ENCODE measurements at regions not wholly inside any gene's neighbourhood (a gene's known extent, or its start where the extent isn't known, plus 50 kb on each side); places are given as distances from the start of the nearest gene placed in this dataset.

GRCh38 chr11:95711162-95711944, 78.2 kb downstream of the FAM76B start:
- H3K4me3 ChIP-seq (ENCODE audit: low read length in 3 of 3) = no peak overlapping the region
- no peaks in the 10 kb centered on the region for H3K4me1 ChIP-seq (ENCODE audit: control insufficient read depth in 2 of 3, insufficient read depth in 2 of 3, low read depth in 1 of 3, low read length in 3 of 3)
- no peak overlapping the region for H3K9ac ChIP-seq (ENCODE audit: low read length in 3 of 3)
- no peaks in the 10 kb centered on the region for H3K36me3 ChIP-seq (ENCODE audit: control insufficient read depth in 2 of 3, insufficient read depth in 3 of 3, low read length in 3 of 3)
- DNase-seq (peak in 1 of 5 donors; percentile 46), FAIRE-seq (no peak)
- no peaks in the 10 kb centered on the region for H3K9me3 ChIP-seq (ENCODE audit: control insufficient read depth in 2 of 3, insufficient read depth in 1 of 3, low read length in 3 of 3)
- TF ChIP-seq CTCF (IDR thresholded peaks at IDR 0.05; ENCODE audit: borderline replicate concordance, extremely low read depth, insufficient read depth) = no peak
- no peaks in the 10 kb centered on the region for H3K27me3 ChIP-seq (ENCODE audit: control insufficient read depth, insufficient read depth, low read length)
- H3K27ac ChIP-seq (ENCODE audit: low read depth in 2 of 2, low read length in 2 of 2) = no peak overlapping the region
- intact Hi-C loops (cut with DNase I) = no loop called here

DNA sequence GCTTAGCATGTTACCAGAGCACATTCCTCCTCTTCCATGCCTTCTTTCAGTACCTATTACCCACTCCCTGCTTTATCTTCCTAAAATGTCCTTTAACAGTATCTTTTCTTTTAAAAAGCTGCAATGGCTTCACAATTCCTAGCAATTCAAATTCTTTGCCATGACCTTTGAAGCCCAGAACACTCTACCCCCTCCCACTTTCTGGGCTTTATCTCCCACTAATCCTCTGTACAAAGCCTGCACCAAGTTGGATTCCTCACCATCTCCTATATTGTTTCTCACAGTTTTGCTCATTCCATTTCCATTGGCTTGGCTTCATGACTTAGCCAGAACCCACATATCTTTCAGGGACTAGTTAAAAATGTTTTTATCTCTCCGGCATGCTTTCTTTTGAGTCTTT, 80.9 kb downstream of the FAM76B start:
- Histone ChIP-seq H3K9ac (ENCODE audit: low read length in 3 of 3) (no peak overlapping the region), H3K27ac (ENCODE audit: low read depth in 2 of 2, low read length in 2 of 2) (no peak overlapping the region), H3K36me3 (ENCODE audit: control insufficient read depth in 2 of 3, insufficient read depth in 3 of 3, low read length in 3 of 3) (no peaks in the 10 kb centered on the region), H3K27me3 (ENCODE audit: control insufficient read depth, insufficient read depth, low read length) (no peaks in the 10 kb centered on the region), H3K4me1 (ENCODE audit: control insufficient read depth in 2 of 3, insufficient read depth in 2 of 3, low read depth in 1 of 3, low read length in 3 of 3) (peaks cover 0 to 6% (median 3%) of the 10 kb centered on the region in 3 donors), H3K4me3 (ENCODE audit: low read length in 3 of 3) (no peak overlapping the region), H3K9me3 (ENCODE audit: control insufficient read depth in 2 of 3, insufficient read depth in 1 of 3, low read length in 3 of 3) (no peaks in the 10 kb centered on the region)
- DNase-seq = no peak
- no peak for TF ChIP-seq CTCF (IDR thresholded peaks at IDR 0.05; ENCODE audit: borderline replicate concordance, extremely low read depth, insufficient read depth)
- FAIRE-seq = no peak
- intact Hi-C loops (cut with DNase I) = no loop called here

- H3K27ac ChIP-seq (ENCODE audit: low read depth in 2 of 2, low read length in 2 of 2) = no peak overlapping the region
- H3K4me3 ChIP-seq (ENCODE audit: low read length in 3 of 3) = no peak overlapping the region
- TF ChIP-seq CTCF (IDR thresholded peaks at IDR 0.05; ENCODE audit: borderline replicate concordance, extremely low read depth, insufficient read depth) = no peak
- no peaks in the 10 kb centered on the region for H3K36me3 ChIP-seq (ENCODE audit: control insufficient read depth in 2 of 3, insufficient read depth in 3 of 3, low read length in 3 of 3)
- FAIRE-seq = no peak
- no peaks in the 10 kb centered on the region for H3K9me3 ChIP-seq (ENCODE audit: control insufficient read depth in 2 of 3, insufficient read depth in 1 of 3, low read length in 3 of 3)
- intact Hi-C loops (cut with DNase I) = no loop called here
- H3K27me3 ChIP-seq (ENCODE audit: control insufficient read depth, insufficient read depth, low read length) = no peaks in the 10 kb centered on the region
- DNase-seq = no peak
- no peak overlapping the region for H3K9ac ChIP-seq (ENCODE audit: low read length in 3 of 3)
- H3K4me1 ChIP-seq (ENCODE audit: control insufficient read depth in 2 of 3, insufficient read depth in 2 of 3, low read depth in 1 of 3, low read length in 3 of 3) = peaks cover 0 to 6% (median 3%) of the 10 kb centered on the region in 3 donors
These were observed 82.6 kb downstream of the FAM76B start for GRCh38 chr11:95706974-95707387.
